Osteoblast (primary cell): ENCODE measurements at regions not wholly inside any gene's neighbourhood (a gene's known extent, or its start where the extent isn't known, plus 50 kb on each side); places are given as distances from the start of the nearest gene placed in this dataset.
"Not testable (repeated sequence)": the region's sequence is repeated elsewhere in the genome, so short reads cannot be mapped to it uniquely, and the experiment has no call there.

Experiments
- DNase-seq: peaks from one replicate; pipeline ENCODE4 v3.0.0; 2011; ENCODE audit warnings: low spot score, mixed read lengths; ENCODE audit not compliant: insufficient read length; ENCODE audit errors: missing footprints
- H2AFZ ChIP-seq: 2 replicates; pipeline ENCODE4 v1.6.0; 2011; ENCODE audit warnings: mild to moderate bottlenecking, low read length
- H3K27ac ChIP-seq: 2 replicates; pipeline ENCODE4 v1.5.1; 2011; ENCODE audit warnings: mild to moderate bottlenecking, low read depth, low read length, moderate library complexity
- H3K27me3 ChIP-seq: 2 replicates; pipeline ENCODE4 v1.6.0; 2012; ENCODE audit warnings: mild to moderate bottlenecking, control low read depth, inconsistent platforms, low read length, moderate library complexity; ENCODE audit not compliant: insufficient read depth
- H3K36me3 ChIP-seq: 2 replicates; pipeline ENCODE4 v1.5.1; 2011; ENCODE audit warnings: mild to moderate bottlenecking, low read length, control low read depth, moderate library complexity; ENCODE audit not compliant: insufficient read depth
- H3K4me1 ChIP-seq: 2 replicates; pipeline ENCODE4 v1.5.1; 2011; ENCODE audit warnings: mild to moderate bottlenecking, low read length, control low read depth, moderate library complexity; ENCODE audit not compliant: insufficient read depth
- H3K4me2 ChIP-seq: 2 replicates; pipeline ENCODE4 v1.6.0; 2011; ENCODE audit warnings: mild to moderate bottlenecking, low read length; ENCODE audit not compliant: insufficient read depth
- H3K4me3 ChIP-seq: fragments of 200-600 bp; sonication (generic); 3 replicates; pipeline ENCODE4 v1.5.1; 2012; ENCODE audit warnings: mild to moderate bottlenecking, low read length, inconsistent platforms; ENCODE audit not compliant: insufficient read depth
- H3K79me2 ChIP-seq: 2 replicates; pipeline ENCODE4 v1.6.0; 2012; ENCODE audit warnings: mild to moderate bottlenecking, low read length, control low read depth, inconsistent platforms; ENCODE audit not compliant: insufficient read depth
- H3K9me3 ChIP-seq: 2 replicates; pipeline ENCODE4 v1.5.1; 2011; ENCODE audit warnings: low read depth, low read length, control low read depth
- H4K20me1 ChIP-seq: 2 replicates; pipeline ENCODE4 v1.6.0; 2012; ENCODE audit warnings: mild to moderate bottlenecking, low read length, control low read depth; ENCODE audit not compliant: insufficient read depth
- TF ChIP-seq, protein P1 (sequence below): IDR thresholded peaks from 2 replicates; pipeline ENCODE4 v1.5.1; 2011; ENCODE audit warnings: mild to moderate bottlenecking, low read depth, low read length, moderate library complexity; ENCODE audit errors: extremely low read depth

- TF ChIP-seq, protein P1, sequence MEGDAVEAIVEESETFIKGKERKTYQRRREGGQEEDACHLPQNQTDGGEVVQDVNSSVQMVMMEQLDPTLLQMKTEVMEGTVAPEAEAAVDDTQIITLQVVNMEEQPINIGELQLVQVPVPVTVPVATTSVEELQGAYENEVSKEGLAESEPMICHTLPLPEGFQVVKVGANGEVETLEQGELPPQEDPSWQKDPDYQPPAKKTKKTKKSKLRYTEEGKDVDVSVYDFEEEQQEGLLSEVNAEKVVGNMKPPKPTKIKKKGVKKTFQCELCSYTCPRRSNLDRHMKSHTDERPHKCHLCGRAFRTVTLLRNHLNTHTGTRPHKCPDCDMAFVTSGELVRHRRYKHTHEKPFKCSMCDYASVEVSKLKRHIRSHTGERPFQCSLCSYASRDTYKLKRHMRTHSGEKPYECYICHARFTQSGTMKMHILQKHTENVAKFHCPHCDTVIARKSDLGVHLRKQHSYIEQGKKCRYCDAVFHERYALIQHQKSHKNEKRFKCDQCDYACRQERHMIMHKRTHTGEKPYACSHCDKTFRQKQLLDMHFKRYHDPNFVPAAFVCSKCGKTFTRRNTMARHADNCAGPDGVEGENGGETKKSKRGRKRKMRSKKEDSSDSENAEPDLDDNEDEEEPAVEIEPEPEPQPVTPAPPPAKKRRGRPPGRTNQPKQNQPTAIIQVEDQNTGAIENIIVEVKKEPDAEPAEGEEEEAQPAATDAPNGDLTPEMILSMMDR: no peak
- H2AFZ ChIP-seq: no peak overlapping the region
These were observed 895.7 kb downstream of the TMEM121 start for GRCh38 chr14:106422066-106422465.

DNA sequence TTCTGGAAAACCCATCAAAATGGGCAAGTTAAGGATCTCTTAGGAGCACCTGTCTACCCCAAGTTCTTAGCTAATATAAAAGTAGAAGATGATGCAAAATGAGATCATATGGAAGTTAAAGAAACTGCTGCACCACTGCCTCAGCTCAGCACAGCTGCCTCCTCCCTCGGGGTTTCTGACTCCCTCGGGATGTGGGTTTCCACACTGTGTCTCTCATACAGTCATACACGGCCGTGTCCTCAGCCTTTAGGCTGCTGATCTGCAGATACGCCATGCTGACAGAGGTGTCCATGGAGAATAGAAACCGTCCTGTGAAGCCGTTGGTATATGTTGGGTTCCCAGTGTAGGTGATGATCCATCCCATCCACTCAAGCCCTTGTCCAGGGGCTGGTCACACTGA, 898.8 kb downstream of the TMEM121 start:
- not testable (repeated sequence) for H3K27ac ChIP-seq, H3K4me2 ChIP-seq

More at GRCh38 chr14:106422066-106422465, 895.7 kb downstream of the TMEM121 start:
- H3K27me3 ChIP-seq: no peaks in the 10 kb centered on the region
- H3K4me3 ChIP-seq: no peak overlapping the region
- no peaks in the 10 kb centered on the region for H3K79me2 ChIP-seq
- no peaks in the 10 kb centered on the region for H3K36me3 ChIP-seq
- no peaks in the 10 kb centered on the region for H3K4me1 ChIP-seq
- H3K27ac ChIP-seq: no peak overlapping the region
- H4K20me1 ChIP-seq: no peaks in the 10 kb centered on the region
- no peaks in the 10 kb centered on the region for H3K9me3 ChIP-seq
- no peak overlapping the region for H3K4me2 ChIP-seq
- DNase-seq: no peak

GRCh38 chr14:106436310-106436905, 910.0 kb downstream of the TMEM121 start:
- H3K4me2 ChIP-seq: no peak overlapping the region
- no peaks in the 10 kb centered on the region for H3K4me1 ChIP-seq
- H3K27ac ChIP-seq: no peak overlapping the region
- H3K4me3 ChIP-seq: no peak overlapping the region
- H3K9me3 ChIP-seq: no peaks in the 10 kb centered on the region
- H3K27me3 ChIP-seq: no peaks in the 10 kb centered on the region
- no peaks in the 10 kb centered on the region for H4K20me1 ChIP-seq
- no peak overlapping the region for H2AFZ ChIP-seq
- no peak for DNase-seq
- no peaks in the 10 kb centered on the region for H3K36me3 ChIP-seq
- TF ChIP-seq, protein P1: no peak
- H3K79me2 ChIP-seq: no peaks in the 10 kb centered on the region

More for the DNA sequence above, 898.8 kb downstream of the TMEM121 start:
- not testable (repeated sequence) for H3K4me1 ChIP-seq, H4K20me1 ChIP-seq, DNase-seq, H3K4me3 ChIP-seq, H3K36me3 ChIP-seq, H3K27me3 ChIP-seq, H3K79me2 ChIP-seq, H3K9me3 ChIP-seq, H2AFZ ChIP-seq

- Histone ChIP-seq H3K4me2 (no peak overlapping the region), H2AFZ (no peak overlapping the region), H3K4me1 (no peaks in the 10 kb centered on the region), H4K20me1 (no peaks in the 10 kb centered on the region), H3K79me2 (no peaks in the 10 kb centered on the region), H3K27ac (no peak overlapping the region), H3K4me3 (no peak overlapping the region), H3K9me3 (no peaks in the 10 kb centered on the region), H3K36me3 (no peaks in the 10 kb centered on the region), H3K27me3 (no peaks in the 10 kb centered on the region)
- TF ChIP-seq, protein P1: no peak
- no peak for DNase-seq
These were observed 916.5 kb downstream of the TMEM121 start for GRCh38 chr14:106442857-106443256.
